ENCODE measurements at regions not wholly inside any gene's neighbourhood (a gene's known extent, or its start where the extent isn't known, plus 50 kb on each side); places are given as distances from the start of the nearest gene placed in this dataset.
"Not testable (repeated sequence)": the region's sequence is repeated elsewhere in the genome, so short reads cannot be mapped to it uniquely, and the experiment has no call there.

- DNase-seq (ENCODE audit: low read depth, low spot score): no peak
- in situ Hi-C loops (cut with HindIII; ENCODE audit: low pct_unique_long_range_greater_than_20kb, low sequenced_read_pairs): no loop called here
Observed at GRCh38 chr15:25238126-25238525, 200.7 kb downstream of the UBE3A start.

- no peak for DNase-seq (ENCODE audit: low read depth, low spot score)
- in situ Hi-C loops (cut with HindIII; ENCODE audit: low pct_unique_long_range_greater_than_20kb, low sequenced_read_pairs): no loop called here
Observed at GRCh38 chr15:25238716-25239470, 199.9 kb downstream of the UBE3A start.

- no peak for DNase-seq (ENCODE audit: low read depth, low spot score)
- in situ Hi-C loops (cut with HindIII; ENCODE audit: low pct_unique_long_range_greater_than_20kb, low sequenced_read_pairs): no loop called here
Observed at GRCh38 chr15:25239471-25240345, 199.1 kb downstream of the UBE3A start.

- in situ Hi-C loops (cut with HindIII; ENCODE audit: low pct_unique_long_range_greater_than_20kb, low sequenced_read_pairs): no loop called here
Observed at GRCh38 chr15:25240461-25241021, 198.3 kb downstream of the UBE3A start.

GRCh38 chr15:25241241-25241801, 197.5 kb downstream of the UBE3A start:
- no peak for DNase-seq (ENCODE audit: low read depth, low spot score)
- in situ Hi-C loops (cut with HindIII; ENCODE audit: low pct_unique_long_range_greater_than_20kb, low sequenced_read_pairs): no loop called here

More at GRCh38 chr15:25240461-25241021, 198.3 kb downstream of the UBE3A start:
- DNase-seq (ENCODE audit: low read depth, low spot score): no peak

GRCh38 chr15:25242166-25242879, 196.5 kb downstream of the UBE3A start:
- DNase-seq (ENCODE audit: low read depth, low spot score): no peak
- in situ Hi-C loops (cut with HindIII; ENCODE audit: low pct_unique_long_range_greater_than_20kb, low sequenced_read_pairs): no loop called here

- in situ Hi-C loops (cut with HindIII; ENCODE audit: low pct_unique_long_range_greater_than_20kb, low sequenced_read_pairs): no loop called here
- DNase-seq (ENCODE audit: low read depth, low spot score): no peak
Observed at GRCh38 chr15:25242957-25243799, 195.6 kb downstream of the UBE3A start.

- in situ Hi-C loops (cut with HindIII; ENCODE audit: low pct_unique_long_range_greater_than_20kb, low sequenced_read_pairs): no loop called here
- DNase-seq (ENCODE audit: low read depth, low spot score): no peak
Observed at GRCh38 chr15:25243800-25244097, 195.1 kb downstream of the UBE3A start.

- DNase-seq (ENCODE audit: low read depth, low spot score): no peak
- in situ Hi-C loops (cut with HindIII; ENCODE audit: low pct_unique_long_range_greater_than_20kb, low sequenced_read_pairs): no loop called here
Observed at GRCh38 chr15:25244731-25245585, 193.9 kb downstream of the UBE3A start.

GRCh38 chr15:25245801-25246622, 192.8 kb downstream of the UBE3A start:
- no peak for DNase-seq (ENCODE audit: low read depth, low spot score)
- in situ Hi-C loops (cut with HindIII; ENCODE audit: low pct_unique_long_range_greater_than_20kb, low sequenced_read_pairs): no loop called here

- in situ Hi-C loops (cut with HindIII; ENCODE audit: low pct_unique_long_range_greater_than_20kb, low sequenced_read_pairs): no loop called here
Observed at GRCh38 chr15:25246641-25247406, 192.0 kb downstream of the UBE3A start.

GRCh38 chr15:25247407-25248038, 191.3 kb downstream of the UBE3A start:
- in situ Hi-C loops (cut with HindIII; ENCODE audit: low pct_unique_long_range_greater_than_20kb, low sequenced_read_pairs): no loop called here

More at GRCh38 chr15:25246641-25247406, 192.0 kb downstream of the UBE3A start:
- DNase-seq (ENCODE audit: low read depth, low spot score): no peak

GRCh38 chr15:25248087-25248486, 190.7 kb downstream of the UBE3A start:
- in situ Hi-C loops (cut with HindIII; ENCODE audit: low pct_unique_long_range_greater_than_20kb, low sequenced_read_pairs); DNase-seq (ENCODE audit: low read depth, low spot score): not testable (repeated sequence)

More at GRCh38 chr15:25247407-25248038, 191.3 kb downstream of the UBE3A start:
- no peak for DNase-seq (ENCODE audit: low read depth, low spot score)

GRCh38 chr15:25248583-25249235, 190.1 kb downstream of the UBE3A start:
- in situ Hi-C loops (cut with HindIII; ENCODE audit: low pct_unique_long_range_greater_than_20kb, low sequenced_read_pairs): no loop called here
- DNase-seq (ENCODE audit: low read depth, low spot score): no peak
